Right lobe of liver (tissue), 4 donors: ENCODE measurements at regions not wholly inside any gene's neighbourhood (a gene's known extent, or its start where the extent isn't known, plus 50 kb on each side); places are given as distances from the start of the nearest gene placed in this dataset.

Source experiments
- POLR2A ChIP-seq: fragments of 450-650 bp; IDR thresholded peaks from one replicate; pipeline ENCODE4 v1.6.1; 2017; ENCODE audit warnings: antibody characterized with exemption, mild to moderate bottlenecking
- TF ChIP-seq, protein P1 (sequence below), 4 donors: fragments of 200-600 bp in 3 of 4; fragments of 450-650 bp in 1 of 4; IDR thresholded peaks; one replicate each; pipeline versions ENCODE4 v1.5.1 to v1.8.0; 2016 to 2022; ENCODE audit warnings: antibody characterized with exemption in 4 of 4, mild to moderate bottlenecking in 2 of 4
- donor health status: DM: no; HTN: no; CAD: no.
- donor health status: DM: no; HTN: no; CAD: no.
- donor health status: DM: no; HTN: yes; CAD: no.

DNA sequence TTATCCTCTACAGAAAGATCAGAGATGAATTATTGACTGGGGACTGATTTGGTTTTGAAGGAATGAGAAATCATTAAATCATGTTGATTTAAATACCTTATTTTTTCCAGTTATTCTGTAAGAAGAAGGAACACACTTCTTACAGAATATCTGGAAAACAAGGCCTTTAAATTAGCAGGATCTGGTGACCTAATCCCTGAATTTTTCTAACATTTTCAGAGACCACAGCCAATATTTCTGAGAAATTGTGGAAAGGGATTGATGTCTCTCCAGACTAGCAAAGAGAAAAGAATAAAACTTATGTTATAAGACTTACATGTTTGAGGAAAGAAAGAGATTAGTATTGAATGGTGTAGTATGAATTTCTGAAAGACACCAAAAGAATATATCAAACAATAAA is 104.0 kb downstream of the KCNE4 start:
- TF ChIP-seq, protein P1, sequence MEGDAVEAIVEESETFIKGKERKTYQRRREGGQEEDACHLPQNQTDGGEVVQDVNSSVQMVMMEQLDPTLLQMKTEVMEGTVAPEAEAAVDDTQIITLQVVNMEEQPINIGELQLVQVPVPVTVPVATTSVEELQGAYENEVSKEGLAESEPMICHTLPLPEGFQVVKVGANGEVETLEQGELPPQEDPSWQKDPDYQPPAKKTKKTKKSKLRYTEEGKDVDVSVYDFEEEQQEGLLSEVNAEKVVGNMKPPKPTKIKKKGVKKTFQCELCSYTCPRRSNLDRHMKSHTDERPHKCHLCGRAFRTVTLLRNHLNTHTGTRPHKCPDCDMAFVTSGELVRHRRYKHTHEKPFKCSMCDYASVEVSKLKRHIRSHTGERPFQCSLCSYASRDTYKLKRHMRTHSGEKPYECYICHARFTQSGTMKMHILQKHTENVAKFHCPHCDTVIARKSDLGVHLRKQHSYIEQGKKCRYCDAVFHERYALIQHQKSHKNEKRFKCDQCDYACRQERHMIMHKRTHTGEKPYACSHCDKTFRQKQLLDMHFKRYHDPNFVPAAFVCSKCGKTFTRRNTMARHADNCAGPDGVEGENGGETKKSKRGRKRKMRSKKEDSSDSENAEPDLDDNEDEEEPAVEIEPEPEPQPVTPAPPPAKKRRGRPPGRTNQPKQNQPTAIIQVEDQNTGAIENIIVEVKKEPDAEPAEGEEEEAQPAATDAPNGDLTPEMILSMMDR (IDR thresholded peaks at IDR 0.05): no peak
- no peak for TF ChIP-seq POLR2A
